ENCODE measurements at regions not wholly inside any gene's neighbourhood (a gene's known extent, or its start where the extent isn't known, plus 50 kb on each side); places are given as distances from the start of the nearest gene placed in this dataset.

DNA sequence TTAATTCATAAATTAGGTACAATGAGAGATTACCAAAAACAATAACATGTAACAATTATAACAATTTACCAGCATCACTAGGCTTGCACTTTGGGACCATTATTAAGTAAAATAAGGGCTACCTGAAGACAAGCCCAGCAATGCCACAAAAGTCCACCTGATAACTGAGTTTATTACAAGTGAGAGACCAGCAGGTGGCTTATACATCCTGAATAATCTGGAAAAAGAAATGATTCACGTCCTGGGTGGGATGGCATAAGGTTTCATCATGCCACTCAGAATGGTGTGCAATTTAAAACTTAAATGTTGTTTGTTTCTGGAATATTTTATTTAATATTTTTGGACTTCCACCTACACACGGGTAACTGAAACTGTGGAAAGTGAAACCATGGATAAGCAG lies 1287.1 kb upstream of the GBE1 start:
- CTCF ChIA-PET: no interaction called here
- TF ChIP-seq, protein P1, sequence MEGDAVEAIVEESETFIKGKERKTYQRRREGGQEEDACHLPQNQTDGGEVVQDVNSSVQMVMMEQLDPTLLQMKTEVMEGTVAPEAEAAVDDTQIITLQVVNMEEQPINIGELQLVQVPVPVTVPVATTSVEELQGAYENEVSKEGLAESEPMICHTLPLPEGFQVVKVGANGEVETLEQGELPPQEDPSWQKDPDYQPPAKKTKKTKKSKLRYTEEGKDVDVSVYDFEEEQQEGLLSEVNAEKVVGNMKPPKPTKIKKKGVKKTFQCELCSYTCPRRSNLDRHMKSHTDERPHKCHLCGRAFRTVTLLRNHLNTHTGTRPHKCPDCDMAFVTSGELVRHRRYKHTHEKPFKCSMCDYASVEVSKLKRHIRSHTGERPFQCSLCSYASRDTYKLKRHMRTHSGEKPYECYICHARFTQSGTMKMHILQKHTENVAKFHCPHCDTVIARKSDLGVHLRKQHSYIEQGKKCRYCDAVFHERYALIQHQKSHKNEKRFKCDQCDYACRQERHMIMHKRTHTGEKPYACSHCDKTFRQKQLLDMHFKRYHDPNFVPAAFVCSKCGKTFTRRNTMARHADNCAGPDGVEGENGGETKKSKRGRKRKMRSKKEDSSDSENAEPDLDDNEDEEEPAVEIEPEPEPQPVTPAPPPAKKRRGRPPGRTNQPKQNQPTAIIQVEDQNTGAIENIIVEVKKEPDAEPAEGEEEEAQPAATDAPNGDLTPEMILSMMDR (IDR thresholded peaks at IDR 0.05; ENCODE audit: insufficient read depth, low read depth, low read length): no peak

DNA sequence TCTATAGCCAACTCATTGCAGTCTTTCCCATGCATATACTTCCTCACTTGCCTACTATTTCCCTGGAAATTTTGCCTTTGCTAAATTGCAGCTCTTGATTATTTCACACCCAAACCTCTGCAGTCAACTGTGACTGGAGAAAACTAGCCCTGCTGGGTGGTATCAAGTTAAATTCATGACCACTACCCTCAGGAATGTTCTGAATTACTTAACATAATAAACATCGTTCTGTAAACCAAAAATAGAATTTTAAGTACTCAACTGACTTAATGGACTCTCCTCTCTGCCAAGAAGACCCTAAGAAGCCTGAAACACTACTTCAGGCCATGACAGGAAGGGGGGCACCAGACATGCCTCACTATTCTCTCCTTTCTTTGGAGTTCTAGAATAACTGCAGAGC lies 1278.0 kb upstream of the GBE1 start:
- Histone ChIP-seq H3K36me3 (ENCODE audit: control insufficient read depth, insufficient read depth, low read length) (no peaks in the 10 kb centered on the region), H3K27me3 (ENCODE audit: control insufficient read depth, insufficient read depth, low read length) (no peaks in the 10 kb centered on the region), H3K4me3 (ENCODE audit: low read depth, low read length) (no peak overlapping the region)
- DNase-seq (ENCODE audit: low read depth): no peak
- TF ChIP-seq, protein P1 (IDR thresholded peaks at IDR 0.05; ENCODE audit: insufficient read depth, low read depth, low read length): no peak
- CTCF ChIA-PET: no interaction called here
- POLR2A ChIA-PET: no interaction called here

More for the DNA sequence above, 1287.1 kb upstream of the GBE1 start:
- no peak for DNase-seq (ENCODE audit: low read depth)
- Histone ChIP-seq H3K4me3 (ENCODE audit: low read depth, low read length) (no peak overlapping the region), H3K27me3 (ENCODE audit: control insufficient read depth, insufficient read depth, low read length) (no peaks in the 10 kb centered on the region), H3K36me3 (ENCODE audit: control insufficient read depth, insufficient read depth, low read length) (no peaks in the 10 kb centered on the region)
- POLR2A ChIA-PET: no interaction called here

GRCh38 chr3:83035704-83036010 lies 1274.2 kb upstream of the GBE1 start:
- DNase-seq (ENCODE audit: low read depth): no peak
- Histone ChIP-seq H3K36me3 (ENCODE audit: control insufficient read depth, insufficient read depth, low read length) (no peaks in the 10 kb centered on the region), H3K27me3 (ENCODE audit: control insufficient read depth, insufficient read depth, low read length) (no peaks in the 10 kb centered on the region), H3K4me3 (ENCODE audit: low read depth, low read length) (no peak overlapping the region)
- TF ChIP-seq, protein P1 (IDR thresholded peaks at IDR 0.05; ENCODE audit: insufficient read depth, low read depth, low read length): no peak
- POLR2A ChIA-PET: no interaction called here
- CTCF ChIA-PET: no interaction called here

DNA sequence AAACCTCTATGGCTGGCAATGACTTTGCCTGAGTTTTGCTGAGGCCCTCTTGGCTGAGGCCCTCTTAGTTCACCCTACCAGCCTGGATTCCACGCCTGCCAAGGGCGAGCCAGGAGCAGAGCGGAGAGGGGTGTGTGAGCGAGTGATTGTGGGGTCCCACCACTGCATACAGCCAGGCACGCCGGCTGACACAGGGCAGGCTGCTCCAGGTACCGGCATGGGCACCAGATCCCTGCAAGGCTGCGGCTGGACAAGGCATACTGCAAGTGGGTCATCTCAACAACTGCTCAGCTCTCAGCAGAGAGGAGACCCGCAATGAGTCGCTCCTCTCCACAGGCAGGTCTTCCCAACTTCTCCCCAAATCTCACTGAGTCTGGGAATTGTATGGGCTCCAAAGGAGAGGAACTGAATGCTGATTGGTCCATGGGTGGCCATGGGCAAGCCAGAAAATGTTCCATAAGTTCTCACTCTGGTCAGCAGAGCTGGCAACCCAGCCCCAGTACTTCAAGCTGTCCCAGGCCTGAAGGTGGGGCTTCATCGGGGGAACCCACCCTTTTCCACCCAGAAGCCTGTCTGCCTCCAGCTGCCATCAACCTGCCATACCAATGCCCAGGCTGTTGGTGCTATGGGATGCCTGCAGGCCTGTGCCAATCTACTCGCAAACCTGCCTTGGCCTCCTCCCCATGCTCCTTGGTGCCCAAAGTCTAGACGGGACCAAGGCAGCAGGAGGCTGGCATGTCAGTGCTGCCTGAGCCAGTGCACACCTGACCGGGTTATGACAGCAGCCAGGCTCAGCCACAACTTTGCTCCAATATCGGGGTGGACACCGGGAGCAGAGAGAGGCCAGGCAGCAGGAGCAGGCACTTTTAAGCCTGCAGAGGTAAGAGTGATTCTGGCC lies 1273.6 kb upstream of the GBE1 start:
- DNase-seq (ENCODE audit: low read depth): no peak
- ChIA-PET CTCF (no interaction called here), POLR2A (no interaction called here)
- H3K4me3 ChIP-seq (ENCODE audit: low read depth, low read length): no peak overlapping the region
- H3K27me3 ChIP-seq (ENCODE audit: control insufficient read depth, insufficient read depth, low read length): no peaks in the 10 kb centered on the region
- TF ChIP-seq, protein P1 (IDR thresholded peaks at IDR 0.05; ENCODE audit: insufficient read depth, low read depth, low read length): no peak
- H3K36me3 ChIP-seq (ENCODE audit: control insufficient read depth, insufficient read depth, low read length): no peaks in the 10 kb centered on the region

DNA sequence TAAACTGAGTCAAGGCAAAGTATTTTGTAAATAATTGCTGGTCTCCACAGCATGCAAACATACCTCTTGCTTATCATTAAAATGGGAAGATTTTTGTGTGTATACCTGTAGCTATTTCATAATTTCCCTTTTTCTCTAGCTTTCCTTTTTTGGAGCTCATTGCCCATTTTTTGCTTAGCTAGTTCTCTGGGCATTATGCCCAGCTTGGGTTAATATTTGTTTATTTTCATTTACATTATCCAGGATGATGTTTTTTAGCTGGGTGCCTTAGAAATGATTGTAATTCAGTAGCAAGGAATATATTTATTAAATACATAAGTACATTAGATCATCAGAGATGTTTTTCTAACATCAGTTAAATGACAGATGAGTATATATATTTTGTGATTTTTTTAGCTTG lies 1271.7 kb upstream of the GBE1 start:
- Histone ChIP-seq H3K27me3 (ENCODE audit: control insufficient read depth, insufficient read depth, low read length) (no peaks in the 10 kb centered on the region), H3K4me3 (ENCODE audit: low read depth, low read length) (no peak overlapping the region), H3K36me3 (ENCODE audit: control insufficient read depth, insufficient read depth, low read length) (no peaks in the 10 kb centered on the region)
- ChIA-PET POLR2A (no interaction called here), CTCF (no interaction called here)
- TF ChIP-seq, protein P1 (IDR thresholded peaks at IDR 0.05; ENCODE audit: insufficient read depth, low read depth, low read length): no peak
- no peak for DNase-seq (ENCODE audit: low read depth)
